GM23338 (cell line): ENCODE measurements at regions not wholly inside any gene's neighbourhood (a gene's known extent, or its start where the extent isn't known, plus 50 kb on each side); places are given as distances from the start of the nearest gene placed in this dataset.

Experiments used
- ATAC-seq: fragments of 200-7000 bp; cut with Tn5 transposase; 3 replicates; pipeline ENCODE4 v1.9.1; 2020
- DNase-seq: peaks from one replicate; pipeline ENCODE4 v3.0.0-alpha.2; 2015; ENCODE audit warnings: low spot score
- H2AFZ ChIP-seq: fragments of 200-600 bp; sonication (generic); 2 replicates; pipeline ENCODE4 v1.8.0; 2016; ENCODE audit warnings: antibody characterized with exemption, mild to moderate bottlenecking, moderate library complexity
- H3F3A ChIP-seq: fragments of 200-600 bp; sonication (generic); replicated peaks from 2 replicates; pipeline ENCODE4 v1.8.0; 2017; ENCODE audit warnings: antibody characterized with exemption, mixed run types, low read depth
- H3K27ac ChIP-seq: fragments of 200-600 bp; sonication (generic); 2 replicates; pipeline ENCODE4 v1.6.1; 2016; ENCODE audit warnings: low read depth
- H3K27me3 ChIP-seq: fragments of 200-600 bp; sonication (generic); 2 replicates; pipeline ENCODE4 v1.8.0; 2016; ENCODE audit warnings: mild to moderate bottlenecking, mixed run types, moderate library complexity; ENCODE audit not compliant: insufficient read depth
- H3K36me3 ChIP-seq: fragments of 200-600 bp; sonication (generic); 2 replicates; pipeline ENCODE4 v1.8.0; 2016; ENCODE audit warnings: mild to moderate bottlenecking; ENCODE audit not compliant: insufficient read depth
- H3K4me1 ChIP-seq: fragments of 200-600 bp; sonication (generic); 2 replicates; pipeline ENCODE4 v1.8.0; 2016; ENCODE audit warnings: mild to moderate bottlenecking, moderate library complexity; ENCODE audit not compliant: insufficient read depth
- H3K4me2 ChIP-seq: fragments of 200-600 bp; sonication (generic); 2 replicates; pipeline ENCODE4 v1.7.1; 2017; ENCODE audit warnings: mixed run types
- H3K4me3 ChIP-seq: fragments of 200-600 bp; sonication (generic); 2 replicates; pipeline ENCODE4 v1.6.1; 2016; ENCODE audit warnings: mixed run types
- H3K79me2 ChIP-seq: fragments of 200-600 bp; sonication (generic); replicated peaks from 2 replicates; pipeline ENCODE4 v1.8.0; 2017; ENCODE audit warnings: mild to moderate bottlenecking; ENCODE audit not compliant: insufficient read depth
- H3K9me2 ChIP-seq: fragments of 200-600 bp; sonication (generic); 2 replicates; pipeline ENCODE4 v1.8.0; 2017; ENCODE audit not compliant: insufficient read depth
- H4K20me1 ChIP-seq: fragments of 200-600 bp; sonication (generic); replicated peaks from 2 replicates; pipeline ENCODE4 v1.8.0; 2017; ENCODE audit warnings: mild to moderate bottlenecking; ENCODE audit not compliant: insufficient read depth
- H3K27ac Mint-ChIP-seq: 2 replicates; pipeline ENCODE4 v1.8.0; 2020; ENCODE audit warnings: inconsistent platforms, mild to moderate bottlenecking, moderate library complexity, mixed read lengths
- H3K27me3 Mint-ChIP-seq: 3 replicates; pipeline ENCODE4 v1.8.0; 2022; ENCODE audit warnings: low read depth, mild to moderate bottlenecking, moderate library complexity, mixed read lengths, inconsistent platforms; ENCODE audit not compliant: insufficient read depth, poor library complexity
- H3K36me3 Mint-ChIP-seq: 3 replicates; pipeline ENCODE4 v1.8.0; 2021; ENCODE audit warnings: low read depth, mild to moderate bottlenecking, inconsistent platforms, moderate library complexity, mixed read lengths
- H3K4me1 Mint-ChIP-seq: 3 replicates; pipeline ENCODE4 v1.8.0; 2020; ENCODE audit warnings: mild to moderate bottlenecking, inconsistent platforms, mixed read lengths
- H3K4me3 Mint-ChIP-seq: 3 replicates; pipeline ENCODE4 v1.8.0; 2021; ENCODE audit warnings: moderate library complexity, mild to moderate bottlenecking, inconsistent platforms, mixed read lengths
- H3K9me3 Mint-ChIP-seq: 3 replicates; pipeline ENCODE4 v1.8.0; 2020; ENCODE audit warnings: moderate library complexity, mild to moderate bottlenecking, inconsistent platforms, mixed read lengths
- CREB1 ChIP-seq: fragments of 250-450 bp; sonication (Bioruptor Pico); IDR thresholded peaks from 2 replicates; pipeline ENCODE4 v1.5.0; 2020; ENCODE audit warnings: low read depth, mild to moderate bottlenecking, moderate library complexity
- EZH2 ChIP-seq: fragments of 200-600 bp; sonication (generic); IDR thresholded peaks from one replicate; pipeline ENCODE4 v1.8.0; 2017; ENCODE audit warnings: antibody characterized with exemption, mild to moderate bottlenecking, low read depth; ENCODE audit not compliant: unreplicated experiment
- EZH2phosphoT487 ChIP-seq: fragments of 200-600 bp; sonication (generic); IDR thresholded peaks from one replicate; pipeline ENCODE4 v1.8.1; 2018; ENCODE audit warnings: antibody characterized with exemption; ENCODE audit not compliant: unreplicated experiment
- JUNB ChIP-seq: IDR thresholded peaks from one replicate; pipeline ENCODE4 v1.6.1; 2016; ENCODE audit warnings: antibody characterized with exemption; ENCODE audit not compliant: unreplicated experiment
- NANOG ChIP-seq: IDR thresholded peaks from 2 replicates; pipeline ENCODE4 v1.6.1; 2016; ENCODE audit warnings: antibody characterized with exemption, borderline replicate concordance
- POLR2AphosphoS5 ChIP-seq: IDR thresholded peaks from 2 replicates; pipeline ENCODE4 v1.6.1; 2016; ENCODE audit warnings: antibody characterized with exemption, low read depth
- STAT1 ChIP-seq: IDR thresholded peaks from one replicate; pipeline ENCODE4 v1.6.1; 2016; ENCODE audit warnings: antibody characterized with exemption; ENCODE audit not compliant: unreplicated experiment
- ZNF331 ChIP-seq: fragments of 250-450 bp; sonication (Bioruptor Pico); IDR thresholded peaks from 2 replicates; pipeline ENCODE4 v1.5.0; 2020; ENCODE audit warnings: low read depth, mild to moderate bottlenecking, moderate library complexity
- TF ChIP-seq, protein P1 (sequence below): IDR thresholded peaks from 2 replicates; pipeline ENCODE4 v1.6.1; 2016; ENCODE audit warnings: antibody characterized with exemption
- TF ChIP-seq, protein P2 (sequence below): IDR thresholded peaks from one replicate; pipeline ENCODE4 v1.6.1; 2018; ENCODE audit warnings: antibody characterized with exemption; ENCODE audit not compliant: unreplicated experiment
- TF ChIP-seq, protein P3 (sequence below), 2 experiments: fragments of 200-600 bp in 1 of 2; sonication (generic) in 1 of 2; conservative IDR thresholded peaks; 2 replicates each; pipeline versions ENCODE4 v1.5.1 to v1.6.1; 2016 to 2017; ENCODE audit warnings: antibody characterized with exemption in 2 of 2, low read depth in 2 of 2, mild to moderate bottlenecking in 2 of 2, moderate library complexity in 1 of 2
- TF ChIP-seq, protein P4 (sequence below): fragments of 250-450 bp; sonication (Bioruptor Pico); IDR thresholded peaks from 2 replicates; pipeline ENCODE4 v1.5.0; 2020; ENCODE audit warnings: mild to moderate bottlenecking, moderate library complexity

DNA sequence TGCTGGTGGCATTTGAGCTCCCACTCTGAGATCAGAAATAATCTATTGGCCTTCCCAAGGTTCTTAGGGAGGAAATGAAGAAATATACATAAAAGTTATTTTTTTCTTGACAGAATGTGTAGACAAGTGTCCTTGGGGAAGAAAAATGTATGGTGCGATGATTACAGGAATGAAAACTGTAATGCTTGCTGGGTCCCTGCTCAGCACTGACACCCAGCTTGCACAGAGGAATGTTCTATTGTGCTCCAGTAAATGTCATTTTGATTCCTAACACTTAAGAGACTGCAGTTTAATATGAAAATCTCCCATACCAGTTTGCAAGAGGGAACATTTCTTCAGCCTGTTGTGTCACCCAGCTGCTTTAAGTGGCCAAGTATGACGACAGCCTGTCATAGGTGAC lies 271.3 kb upstream of the TPM1 start:
- H3K36me3 ChIP-seq = 0 out of 2 replicates have a peak, but pooled peaks cover 4% of the 10 kb centered on the region

More for the DNA sequence above, 271.3 kb upstream of the TPM1 start:
- Histone ChIP-seq H3K4me1 (peaks cover 7% of the 10 kb centered on the region), H3K27me3 (no peaks in the 10 kb centered on the region), H3K9me2 (no peaks in the 10 kb centered on the region), H3K27ac (no peak overlapping the region), H3K4me3 (no peak overlapping the region), H3K79me2 (no peaks in the 10 kb centered on the region), H4K20me1 (no peaks in the 10 kb centered on the region), H3K4me2 (no peak overlapping the region), H2AFZ (no peak overlapping the region), H3F3A (no peaks in the 10 kb centered on the region)
- no peak overlapping the region for H3K27ac Mint-ChIP-seq
- peaks cover 2% of the 10 kb centered on the region for H3K27me3 Mint-ChIP-seq
- H3K4me3 Mint-ChIP-seq = no peak overlapping the region
- DNase-seq (no peak), ATAC-seq (no peak)
- H3K36me3 Mint-ChIP-seq = peaks cover 9% of the 10 kb centered on the region; the same call in 2 of the 3 replicates
- H3K4me1 Mint-ChIP-seq = peaks cover 10% of the 10 kb centered on the region; the same call in 2 of the 3 replicates
- no peaks in the 10 kb centered on the region for H3K9me3 Mint-ChIP-seq
- TF ChIP-seq ZNF331 (CRISPR knock-in tag) (no peak), EZH2 (no peak), CREB1 (no peak), JUNB (no peak), EZH2phosphoT487 (no peak), NANOG (no peak), POLR2AphosphoS5 (no peak), STAT1 (no peak)
- TF ChIP-seq, protein P1, sequence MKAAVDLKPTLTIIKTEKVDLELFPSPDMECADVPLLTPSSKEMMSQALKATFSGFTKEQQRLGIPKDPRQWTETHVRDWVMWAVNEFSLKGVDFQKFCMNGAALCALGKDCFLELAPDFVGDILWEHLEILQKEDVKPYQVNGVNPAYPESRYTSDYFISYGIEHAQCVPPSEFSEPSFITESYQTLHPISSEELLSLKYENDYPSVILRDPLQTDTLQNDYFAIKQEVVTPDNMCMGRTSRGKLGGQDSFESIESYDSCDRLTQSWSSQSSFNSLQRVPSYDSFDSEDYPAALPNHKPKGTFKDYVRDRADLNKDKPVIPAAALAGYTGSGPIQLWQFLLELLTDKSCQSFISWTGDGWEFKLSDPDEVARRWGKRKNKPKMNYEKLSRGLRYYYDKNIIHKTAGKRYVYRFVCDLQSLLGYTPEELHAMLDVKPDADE = no peak
- TF ChIP-seq, protein P2, sequence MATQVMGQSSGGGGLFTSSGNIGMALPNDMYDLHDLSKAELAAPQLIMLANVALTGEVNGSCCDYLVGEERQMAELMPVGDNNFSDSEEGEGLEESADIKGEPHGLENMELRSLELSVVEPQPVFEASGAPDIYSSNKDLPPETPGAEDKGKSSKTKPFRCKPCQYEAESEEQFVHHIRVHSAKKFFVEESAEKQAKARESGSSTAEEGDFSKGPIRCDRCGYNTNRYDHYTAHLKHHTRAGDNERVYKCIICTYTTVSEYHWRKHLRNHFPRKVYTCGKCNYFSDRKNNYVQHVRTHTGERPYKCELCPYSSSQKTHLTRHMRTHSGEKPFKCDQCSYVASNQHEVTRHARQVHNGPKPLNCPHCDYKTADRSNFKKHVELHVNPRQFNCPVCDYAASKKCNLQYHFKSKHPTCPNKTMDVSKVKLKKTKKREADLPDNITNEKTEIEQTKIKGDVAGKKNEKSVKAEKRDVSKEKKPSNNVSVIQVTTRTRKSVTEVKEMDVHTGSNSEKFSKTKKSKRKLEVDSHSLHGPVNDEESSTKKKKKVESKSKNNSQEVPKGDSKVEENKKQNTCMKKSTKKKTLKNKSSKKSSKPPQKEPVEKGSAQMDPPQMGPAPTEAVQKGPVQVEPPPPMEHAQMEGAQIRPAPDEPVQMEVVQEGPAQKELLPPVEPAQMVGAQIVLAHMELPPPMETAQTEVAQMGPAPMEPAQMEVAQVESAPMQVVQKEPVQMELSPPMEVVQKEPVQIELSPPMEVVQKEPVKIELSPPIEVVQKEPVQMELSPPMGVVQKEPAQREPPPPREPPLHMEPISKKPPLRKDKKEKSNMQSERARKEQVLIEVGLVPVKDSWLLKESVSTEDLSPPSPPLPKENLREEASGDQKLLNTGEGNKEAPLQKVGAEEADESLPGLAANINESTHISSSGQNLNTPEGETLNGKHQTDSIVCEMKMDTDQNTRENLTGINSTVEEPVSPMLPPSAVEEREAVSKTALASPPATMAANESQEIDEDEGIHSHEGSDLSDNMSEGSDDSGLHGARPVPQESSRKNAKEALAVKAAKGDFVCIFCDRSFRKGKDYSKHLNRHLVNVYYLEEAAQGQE = no peak
- TF ChIP-seq, protein P3, sequence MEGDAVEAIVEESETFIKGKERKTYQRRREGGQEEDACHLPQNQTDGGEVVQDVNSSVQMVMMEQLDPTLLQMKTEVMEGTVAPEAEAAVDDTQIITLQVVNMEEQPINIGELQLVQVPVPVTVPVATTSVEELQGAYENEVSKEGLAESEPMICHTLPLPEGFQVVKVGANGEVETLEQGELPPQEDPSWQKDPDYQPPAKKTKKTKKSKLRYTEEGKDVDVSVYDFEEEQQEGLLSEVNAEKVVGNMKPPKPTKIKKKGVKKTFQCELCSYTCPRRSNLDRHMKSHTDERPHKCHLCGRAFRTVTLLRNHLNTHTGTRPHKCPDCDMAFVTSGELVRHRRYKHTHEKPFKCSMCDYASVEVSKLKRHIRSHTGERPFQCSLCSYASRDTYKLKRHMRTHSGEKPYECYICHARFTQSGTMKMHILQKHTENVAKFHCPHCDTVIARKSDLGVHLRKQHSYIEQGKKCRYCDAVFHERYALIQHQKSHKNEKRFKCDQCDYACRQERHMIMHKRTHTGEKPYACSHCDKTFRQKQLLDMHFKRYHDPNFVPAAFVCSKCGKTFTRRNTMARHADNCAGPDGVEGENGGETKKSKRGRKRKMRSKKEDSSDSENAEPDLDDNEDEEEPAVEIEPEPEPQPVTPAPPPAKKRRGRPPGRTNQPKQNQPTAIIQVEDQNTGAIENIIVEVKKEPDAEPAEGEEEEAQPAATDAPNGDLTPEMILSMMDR (conservative IDR thresholded peaks at IDR 0.05; ENCODE audit: low read depth in 2 of 2) = no peak
- TF ChIP-seq, protein P4, sequence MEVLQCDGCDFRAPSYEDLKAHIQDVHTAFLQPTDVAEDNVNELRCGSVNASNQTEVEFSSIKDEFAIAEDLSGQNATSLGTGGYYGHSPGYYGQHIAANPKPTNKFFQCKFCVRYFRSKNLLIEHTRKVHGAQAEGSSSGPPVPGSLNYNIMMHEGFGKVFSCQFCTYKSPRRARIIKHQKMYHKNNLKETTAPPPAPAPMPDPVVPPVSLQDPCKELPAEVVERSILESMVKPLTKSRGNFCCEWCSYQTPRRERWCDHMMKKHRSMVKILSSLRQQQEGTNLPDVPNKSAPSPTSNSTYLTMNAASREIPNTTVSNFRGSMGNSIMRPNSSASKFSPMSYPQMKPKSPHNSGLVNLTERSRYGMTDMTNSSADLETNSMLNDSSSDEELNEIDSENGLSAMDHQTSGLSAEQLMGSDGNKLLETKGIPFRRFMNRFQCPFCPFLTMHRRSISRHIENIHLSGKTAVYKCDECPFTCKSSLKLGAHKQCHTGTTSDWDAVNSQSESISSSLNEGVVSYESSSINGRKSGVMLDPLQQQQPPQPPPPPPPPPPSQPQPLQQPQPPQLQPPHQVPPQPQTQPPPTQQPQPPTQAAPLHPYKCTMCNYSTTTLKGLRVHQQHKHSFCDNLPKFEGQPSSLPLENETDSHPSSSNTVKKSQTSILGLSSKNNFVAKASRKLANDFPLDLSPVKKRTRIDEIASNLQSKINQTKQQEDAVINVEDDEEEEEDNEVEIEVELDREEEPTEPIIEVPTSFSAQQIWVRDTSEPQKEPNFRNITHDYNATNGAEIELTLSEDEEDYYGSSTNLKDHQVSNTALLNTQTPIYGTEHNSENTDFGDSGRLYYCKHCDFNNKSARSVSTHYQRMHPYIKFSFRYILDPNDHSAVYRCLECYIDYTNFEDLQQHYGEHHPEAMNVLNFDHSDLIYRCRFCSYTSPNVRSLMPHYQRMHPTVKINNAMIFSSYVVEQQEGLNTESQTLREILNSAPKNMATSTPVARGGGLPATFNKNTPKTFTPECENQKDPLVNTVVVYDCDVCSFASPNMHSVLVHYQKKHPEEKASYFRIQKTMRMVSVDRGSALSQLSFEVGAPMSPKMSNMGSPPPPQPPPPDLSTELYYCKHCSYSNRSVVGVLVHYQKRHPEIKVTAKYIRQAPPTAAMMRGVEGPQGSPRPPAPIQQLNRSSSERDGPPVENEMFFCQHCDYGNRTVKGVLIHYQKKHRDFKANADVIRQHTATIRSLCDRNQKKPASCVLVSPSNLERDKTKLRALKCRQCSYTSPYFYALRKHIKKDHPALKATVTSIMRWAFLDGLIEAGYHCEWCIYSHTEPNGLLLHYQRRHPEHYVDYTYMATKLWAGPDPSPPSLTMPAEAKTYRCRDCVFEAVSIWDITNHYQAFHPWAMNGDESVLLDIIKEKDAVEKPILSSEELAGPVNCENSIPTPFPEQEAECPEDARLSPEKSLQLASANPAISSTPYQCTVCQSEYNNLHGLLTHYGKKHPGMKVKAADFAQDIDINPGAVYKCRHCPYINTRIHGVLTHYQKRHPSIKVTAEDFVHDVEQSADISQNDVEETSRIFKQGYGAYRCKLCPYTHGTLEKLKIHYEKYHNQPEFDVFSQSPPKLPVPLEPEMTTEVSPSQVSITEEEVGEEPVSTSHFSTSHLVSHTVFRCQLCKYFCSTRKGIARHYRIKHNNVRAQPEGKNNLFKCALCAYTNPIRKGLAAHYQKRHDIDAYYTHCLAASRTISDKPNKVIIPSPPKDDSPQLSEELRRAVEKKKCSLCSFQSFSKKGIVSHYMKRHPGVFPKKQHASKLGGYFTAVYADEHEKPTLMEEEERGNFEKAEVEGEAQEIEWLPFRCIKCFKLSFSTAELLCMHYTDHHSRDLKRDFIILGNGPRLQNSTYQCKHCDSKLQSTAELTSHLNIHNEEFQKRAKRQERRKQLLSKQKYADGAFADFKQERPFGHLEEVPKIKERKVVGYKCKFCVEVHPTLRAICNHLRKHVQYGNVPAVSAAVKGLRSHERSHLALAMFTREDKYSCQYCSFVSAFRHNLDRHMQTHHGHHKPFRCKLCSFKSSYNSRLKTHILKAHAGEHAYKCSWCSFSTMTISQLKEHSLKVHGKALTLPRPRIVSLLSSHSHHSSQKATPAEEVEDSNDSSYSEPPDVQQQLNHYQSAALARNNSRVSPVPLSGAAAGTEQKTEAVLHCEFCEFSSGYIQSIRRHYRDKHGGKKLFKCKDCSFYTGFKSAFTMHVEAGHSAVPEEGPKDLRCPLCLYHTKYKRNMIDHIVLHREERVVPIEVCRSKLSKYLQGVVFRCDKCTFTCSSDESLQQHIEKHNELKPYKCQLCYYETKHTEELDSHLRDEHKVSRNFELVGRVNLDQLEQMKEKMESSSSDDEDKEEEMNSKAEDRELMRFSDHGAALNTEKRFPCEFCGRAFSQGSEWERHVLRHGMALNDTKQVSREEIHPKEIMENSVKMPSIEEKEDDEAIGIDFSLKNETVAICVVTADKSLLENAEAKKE = no peak
